ENCODE measurements at regions not wholly inside any gene's neighbourhood (a gene's known extent, or its start where the extent isn't known, plus 50 kb on each side); places are given as distances from the start of the nearest gene placed in this dataset.

DNA sequence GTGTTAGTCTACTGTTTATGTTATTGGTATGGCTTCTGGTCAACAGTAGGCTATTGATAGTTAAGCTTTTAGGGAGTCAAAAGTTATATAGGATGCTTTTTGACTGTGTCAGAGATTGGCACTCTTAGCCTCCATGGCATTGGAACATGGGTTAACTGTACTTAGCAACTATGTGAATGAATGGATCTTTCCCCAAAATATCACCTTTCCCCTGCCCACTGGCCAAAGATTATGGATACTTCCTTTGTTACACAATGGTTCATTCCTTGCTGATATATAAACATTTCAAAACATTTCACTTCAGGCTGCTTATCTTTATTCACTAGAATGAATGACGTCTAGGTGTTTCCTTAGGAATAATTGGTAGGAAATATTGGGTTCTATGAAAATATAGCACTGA is 62.1 kb upstream of the DOCK10 start:
- TF ChIP-seq POLR2A (IDR thresholded peaks at IDR 0.05) (no peak), CTCF (IDR thresholded peaks at IDR 0.05) (no peak)
